HEK293 (cell line): ENCODE measurements at regions not wholly inside any gene's neighbourhood (a gene's known extent, or its start where the extent isn't known, plus 50 kb on each side); places are given as distances from the start of the nearest gene placed in this dataset.

Source experiments
- CTCF ChIA-PET: fragments of 350-600 bp; formaldehyde crosslinking; extraction: SDS; loops from one replicate; lab custom pipeline; 2021; ENCODE audit warnings: antibody characterized with exemption; lab: Yijun Ruan, JAX
- POLR2A ChIA-PET: fragments of 300-600 bp; formaldehyde crosslinking; extraction: SDS; loops from one replicate; lab custom pipeline; 2020; ENCODE audit warnings: antibody characterized with exemption, inconsistent platforms; lab: Yijun Ruan, JAX
- H3K27ac ChIP-seq: fragments of 200-500 bp; sonication (Bioruptor generic); 2 replicates; pipeline ENCODE4 v1.5.1; 2014; ENCODE audit warnings: low read depth, low read length, control low read depth, inconsistent platforms; ENCODE audit errors: extremely low read depth
- H3K36me3 ChIP-seq, 2 experiments: fragments of 200-500 bp in 1 of 2; sonication (Bioruptor generic) in 1 of 2; 1 replicate in 1 of 2; 2 replicates in 1 of 2; pipeline ENCODE4 v1.5.1; 2014 to 2017; ENCODE audit warnings: inconsistent platforms in 2 of 2, low read length in 2 of 2; ENCODE audit not compliant: control insufficient read depth in 2 of 2, insufficient read depth in 1 of 2
- H3K4me1 ChIP-seq: fragments of 200-500 bp; sonication (Bioruptor generic); 2 replicates; pipeline ENCODE4 v1.5.1; 2014; ENCODE audit warnings: mild to moderate bottlenecking, low read length, inconsistent platforms; ENCODE audit not compliant: control insufficient read depth, insufficient read depth
- H3K4me3 ChIP-seq: 2 replicates; pipeline ENCODE4 v1.5.1; 2011; ENCODE audit warnings: low read depth, mild to moderate bottlenecking, control low read depth, low read length, moderate library complexity
- H3K9me3 ChIP-seq: fragments of 200-500 bp; sonication (Bioruptor generic); 2 replicates; pipeline ENCODE4 v1.5.1; 2014; ENCODE audit warnings: low read depth, low read length, inconsistent platforms; ENCODE audit not compliant: control insufficient read depth, insufficient read depth
- CTCF ChIP-seq: fragments of 450-650 bp; formaldehyde crosslinking; IDR thresholded peaks from 2 replicates; pipeline ENCODE4 v1.5.1; 2016; ENCODE audit warnings: missing biosample characterization, missing genetic modification characterization
- GLIS1 ChIP-seq: fragments of 450-650 bp; formaldehyde crosslinking; IDR thresholded peaks from 2 replicates; pipeline ENCODE4 v1.5.1; 2016; ENCODE audit warnings: missing biosample characterization, missing genetic modification characterization
- KLF1 ChIP-seq: fragments of 450-650 bp; formaldehyde crosslinking; IDR thresholded peaks from 2 replicates; pipeline ENCODE4 v1.5.1; 2016; ENCODE audit warnings: missing biosample characterization, missing genetic modification characterization
- PRDM6 ChIP-seq: fragments of 450-650 bp; formaldehyde crosslinking; IDR thresholded peaks from 2 replicates; pipeline ENCODE4 v1.5.1; 2017; ENCODE audit warnings: missing biosample characterization, missing genetic modification characterization
- SP7 ChIP-seq: fragments of 450-650 bp; formaldehyde crosslinking; IDR thresholded peaks from 2 replicates; pipeline ENCODE4 v1.5.1; 2016; ENCODE audit warnings: missing biosample characterization, missing genetic modification characterization
- ZBTB17 ChIP-seq: fragments of 450-650 bp; formaldehyde crosslinking; IDR thresholded peaks from 2 replicates; pipeline ENCODE4 v1.5.1; 2016; ENCODE audit warnings: missing biosample characterization, missing genetic modification characterization
- ZBTB8A ChIP-seq: fragments of 450-650 bp; formaldehyde crosslinking; IDR thresholded peaks from 2 replicates; pipeline ENCODE4 v1.5.1; 2016; ENCODE audit warnings: missing biosample characterization, missing genetic modification characterization
- ZFP69B ChIP-seq: fragments of 450-650 bp; formaldehyde crosslinking; IDR thresholded peaks from 2 replicates; pipeline ENCODE4 v1.5.1; 2016; ENCODE audit warnings: missing biosample characterization, missing genetic modification characterization
- ZNF114 ChIP-seq: fragments of 450-650 bp; formaldehyde crosslinking; IDR thresholded peaks from 2 replicates; pipeline ENCODE4 v1.5.0; 2017; ENCODE audit warnings: missing biosample characterization, missing genetic modification characterization
- ZNF146 ChIP-seq: fragments of 450-650 bp; formaldehyde crosslinking; IDR thresholded peaks from 2 replicates; pipeline ENCODE4 v1.5.1; 2016; ENCODE audit warnings: missing biosample characterization, missing genetic modification characterization
- ZNF148 ChIP-seq: fragments of 450-650 bp; formaldehyde crosslinking; IDR thresholded peaks from 2 replicates; pipeline ENCODE4 v1.5.0; 2017; ENCODE audit warnings: missing biosample characterization, missing genetic modification characterization, borderline replicate concordance
- ZNF18 ChIP-seq: fragments of 450-650 bp; formaldehyde crosslinking; IDR thresholded peaks from 2 replicates; pipeline ENCODE4 v1.5.1; 2016; ENCODE audit warnings: missing biosample characterization, missing genetic modification characterization
- ZNF211 ChIP-seq: fragments of 450-650 bp; formaldehyde crosslinking; IDR thresholded peaks from 2 replicates; pipeline ENCODE4 v1.5.1; 2016; ENCODE audit warnings: low read depth, missing biosample characterization, missing genetic modification characterization
- ZNF26 ChIP-seq: fragments of 450-650 bp; formaldehyde crosslinking; IDR thresholded peaks from 2 replicates; pipeline ENCODE4 v1.5.1; 2016; ENCODE audit warnings: missing biosample characterization, missing genetic modification characterization
- ZNF350 ChIP-seq: fragments of 450-650 bp; formaldehyde crosslinking; IDR thresholded peaks from 2 replicates; pipeline ENCODE4 v1.5.0; 2017; ENCODE audit warnings: missing biosample characterization, mild to moderate bottlenecking, missing genetic modification characterization
- ZNF354C ChIP-seq: fragments of 450-650 bp; formaldehyde crosslinking; IDR thresholded peaks from 2 replicates; pipeline ENCODE4 v1.5.1; 2016; ENCODE audit warnings: missing biosample characterization, missing genetic modification characterization, low read depth, borderline replicate concordance
- ZNF416 ChIP-seq: fragments of 450-650 bp; formaldehyde crosslinking; IDR thresholded peaks from 2 replicates; pipeline ENCODE4 v1.5.1; 2016; ENCODE audit warnings: missing biosample characterization, missing genetic modification characterization
- ZNF423 ChIP-seq: fragments of 450-650 bp; formaldehyde crosslinking; IDR thresholded peaks from 2 replicates; pipeline ENCODE4 v1.5.1; 2016; ENCODE audit warnings: missing biosample characterization, missing genetic modification characterization
- ZNF426 ChIP-seq: fragments of 450-650 bp; formaldehyde crosslinking; IDR thresholded peaks from 2 replicates; pipeline ENCODE4 v1.5.1; 2017; ENCODE audit warnings: missing biosample characterization, missing genetic modification characterization, mild to moderate bottlenecking, inconsistent platforms, moderate library complexity
- ZNF449 ChIP-seq: fragments of 450-650 bp; formaldehyde crosslinking; IDR thresholded peaks from 2 replicates; pipeline ENCODE4 v1.5.1; 2017; ENCODE audit warnings: missing biosample characterization, mild to moderate bottlenecking, missing genetic modification characterization, moderate library complexity
- ZNF548 ChIP-seq: fragments of 450-650 bp; formaldehyde crosslinking; IDR thresholded peaks from 2 replicates; pipeline ENCODE4 v1.5.1; 2016; ENCODE audit warnings: missing biosample characterization, missing genetic modification characterization
- ZNF626 ChIP-seq: fragments of 450-650 bp; sonication (Bioruptor Pico); formaldehyde crosslinking; IDR thresholded peaks from 2 replicates; pipeline ENCODE4 v1.5.1; 2018; ENCODE audit warnings: missing biosample characterization, missing genetic modification characterization, inconsistent platforms
- ZNF645 ChIP-seq: fragments of 450-650 bp; formaldehyde crosslinking; IDR thresholded peaks from 2 replicates; pipeline ENCODE4; 2016; ENCODE audit warnings: missing biosample characterization, missing genetic modification characterization
- ZNF76 ChIP-seq: fragments of 450-650 bp; formaldehyde crosslinking; IDR thresholded peaks from 2 replicates; pipeline ENCODE4; 2016; ENCODE audit warnings: low read depth, missing biosample characterization, missing genetic modification characterization, borderline replicate concordance
- ZXDB ChIP-seq: fragments of 450-650 bp; formaldehyde crosslinking; IDR thresholded peaks from 2 replicates; pipeline ENCODE4 v1.5.1; 2016; ENCODE audit warnings: missing biosample characterization, missing genetic modification characterization

GRCh38 chr5:155686131-155686530, 640.8 kb upstream of the SGCD start:
- TF ChIP-seq ZXDB (no peak), ZNF423 (tag by site-specific recombination) (no peak), ZNF146 (tag by site-specific recombination) (no peak), ZNF645 (tag by site-specific recombination) (no peak), ZNF114 (no peak), ZNF426 (no peak), ZFP69B (no peak), ZBTB8A (tag by site-specific recombination) (no peak), ZNF449 (tag by site-specific recombination) (no peak), ZNF626 (tag by site-specific recombination) (no peak), ZNF211 (tag by site-specific recombination) (no peak), ZNF416 (tag by site-specific recombination) (no peak), PRDM6 (tag by site-specific recombination) (no peak)
- TF ChIP-seq, all 188 proteins: peak for 0
- no peaks in the 10 kb centered on the region for H3K9me3 ChIP-seq
- ChIA-PET POLR2A (no interaction called here), CTCF (no interaction called here)
- H3K36me3 ChIP-seq, result no peaks in the 10 kb centered on the region
- H3K4me3 ChIP-seq, result no peak overlapping the region
- H3K27ac ChIP-seq, result no peak overlapping the region
- H3K4me1 ChIP-seq, result no peaks in the 10 kb centered on the region

GRCh38 chr5:155689406-155689805, 637.6 kb upstream of the SGCD start:
- Histone ChIP-seq H3K27ac (no peak overlapping the region), H3K36me3 (no peaks in the 10 kb centered on the region), H3K4me1 (no peaks in the 10 kb centered on the region), H3K4me3 (no peak overlapping the region), H3K9me3 (no peaks in the 10 kb centered on the region)
- CTCF ChIA-PET, result no interaction called here
- TF ChIP-seq ZNF18 (no peak), ZNF350 (tag by site-specific recombination) (no peak), CTCF (tag by site-specific recombination) (no peak), GLIS1 (peak; percentile 85), ZNF148 (tag by site-specific recombination) (no peak), ZNF76 (tag by site-specific recombination) (no peak), ZNF548 (tag by site-specific recombination) (no peak), SP7 (tag by site-specific recombination) (peak; percentile 62), ZNF354C (no peak), ZNF26 (no peak), KLF1 (tag by site-specific recombination) (no peak), ZBTB17 (tag by site-specific recombination) (no peak)
- POLR2A ChIA-PET, result no interaction called here
